Neural cell (in vitro differentiated cells): ENCODE measurements at regions not wholly inside any gene's neighbourhood (a gene's known extent, or its start where the extent isn't known, plus 50 kb on each side); places are given as distances from the start of the nearest gene placed in this dataset.
"Not testable (repeated sequence)": the region's sequence is repeated elsewhere in the genome, so short reads cannot be mapped to it uniquely, and the experiment has no call there.

Experiments used
- H2AFZ ChIP-seq: fragments of 200-600, 300-800 bp; sonication (generic), shearing (Covaris generic); 2 replicates; pipeline ENCODE4 v1.6.0; 2014; ENCODE audit warnings: low read depth, mild to moderate bottlenecking, antibody characterized with exemption, low read length, moderate library complexity
- H3F3A ChIP-seq: fragments of 200-600 bp; shearing (Covaris generic); 2 replicates; pipeline ENCODE4 v1.6.1; 2016; ENCODE audit warnings: mild to moderate bottlenecking, moderate library complexity, mixed read lengths, antibody characterized with exemption, low read length; ENCODE audit not compliant: insufficient read depth, poor library complexity, severe bottlenecking
- H3K27ac ChIP-seq: fragments of 200-600, 300-800 bp; sonication (generic), shearing (Covaris generic); 2 replicates; pipeline ENCODE4 v1.5.1; 2014; ENCODE audit warnings: mild to moderate bottlenecking, low read length, moderate library complexity
- H3K27me3 ChIP-seq: fragments of 300-800, 200-600 bp; sonication (generic), shearing (Covaris generic); 2 replicates; pipeline ENCODE4 v1.6.0; 2014; ENCODE audit warnings: mild to moderate bottlenecking, low read depth, low read length, moderate library complexity; ENCODE audit not compliant: insufficient read depth
- H3K36me3 ChIP-seq: fragments of 300-800, 200-600 bp; sonication (generic), shearing (Covaris generic); 2 replicates; pipeline ENCODE4 v1.5.1; 2014; ENCODE audit warnings: mild to moderate bottlenecking, antibody characterized with exemption, low read length, moderate library complexity; ENCODE audit not compliant: insufficient read depth
- H3K4me2 ChIP-seq: fragments of 300-800, 200-600 bp; sonication (generic), shearing (Covaris generic); 2 replicates; pipeline ENCODE4 v1.6.0; 2014; ENCODE audit warnings: mild to moderate bottlenecking, low read length
- H3K4me3 ChIP-seq: fragments of 300-800, 200-600 bp; sonication (generic), shearing (Covaris generic); 2 replicates; pipeline ENCODE4 v1.5.1; 2014; ENCODE audit warnings: mild to moderate bottlenecking, low read length, moderate library complexity
- H3K79me2 ChIP-seq: fragments of 200-600 bp; shearing (Covaris generic); replicated peaks from 2 replicates; pipeline ENCODE4 v1.6.0; 2014; ENCODE audit warnings: mild to moderate bottlenecking, low read length, moderate library complexity; ENCODE audit not compliant: insufficient read depth
- H3K9ac ChIP-seq: fragments of 300-800, 200-600 bp; sonication (generic), shearing (Covaris generic); 2 replicates; pipeline ENCODE4 v1.6.1; 2016; ENCODE audit warnings: mild to moderate bottlenecking, low read length, mixed read lengths
- H3K9me2 ChIP-seq: fragments of 200-600 bp; shearing (Covaris generic); 2 replicates; pipeline ENCODE4 v1.6.1; 2016; ENCODE audit warnings: mild to moderate bottlenecking, low read length, mixed read lengths; ENCODE audit not compliant: insufficient read depth
- H3K9me3 ChIP-seq: fragments of 200-600, 300-800 bp; sonication (generic), shearing (Covaris generic); 2 replicates; pipeline ENCODE4 v1.6.1; 2016; ENCODE audit warnings: mild to moderate bottlenecking, mixed run types, low read length, moderate library complexity, mixed read lengths
- H4K20me1 ChIP-seq: fragments of 200-600 bp; shearing (Covaris generic); 2 replicates; pipeline ENCODE4 v1.6.1; 2016; ENCODE audit warnings: mild to moderate bottlenecking, mixed run types; ENCODE audit not compliant: insufficient read depth
- CTCF ChIP-seq: fragments of 450-650 bp; IDR thresholded peaks from 2 replicates; pipeline ENCODE4 v1.5.1; 2014; ENCODE audit warnings: antibody characterized with exemption, mild to moderate bottlenecking, moderate library complexity; ENCODE audit not compliant: poor library complexity, severe bottlenecking
- EP300 ChIP-seq: fragments of 450-650 bp; conservative IDR thresholded peaks from 2 replicates; pipeline ENCODE4 v1.6.1; 2014; ENCODE audit warnings: antibody characterized with exemption, mild to moderate bottlenecking, moderate library complexity; ENCODE audit not compliant: poor library complexity, severe bottlenecking
- EZH2 ChIP-seq: fragments of 200-600, 300-800 bp; shearing (Covaris generic), sonication (generic); IDR thresholded peaks from 2 replicates; pipeline ENCODE4 v1.6.1; 2014; ENCODE audit warnings: antibody characterized with exemption, low read length, borderline replicate concordance, mild to moderate bottlenecking; ENCODE audit not compliant: insufficient read depth, poor library complexity, severe bottlenecking
- MXI1 ChIP-seq: fragments of 450-650 bp; conservative IDR thresholded peaks from 2 replicates; pipeline ENCODE4 v1.6.1; 2014; ENCODE audit warnings: antibody characterized with exemption, mild to moderate bottlenecking; ENCODE audit not compliant: poor library complexity, severe bottlenecking
- POLR2AphosphoS5 ChIP-seq: IDR thresholded peaks from 2 replicates; pipeline ENCODE4 v1.6.1; 2012
- RAD21 ChIP-seq: fragments of 450-650 bp; conservative IDR thresholded peaks from 2 replicates; pipeline ENCODE4 v1.6.1; 2014; ENCODE audit warnings: antibody characterized with exemption, mild to moderate bottlenecking, moderate library complexity
- SMC3 ChIP-seq: fragments of 450-650 bp; conservative IDR thresholded peaks from 2 replicates; pipeline ENCODE4 v1.6.1; 2014; ENCODE audit warnings: antibody characterized with exemption, mild to moderate bottlenecking, moderate library complexity; ENCODE audit not compliant: poor library complexity
- TAF1 ChIP-seq: IDR thresholded peaks from 2 replicates; pipeline ENCODE4 v1.6.1; 2012; ENCODE audit warnings: low read depth
- TF ChIP-seq, protein P1 (sequence below): IDR thresholded peaks from 2 replicates; pipeline ENCODE4 v1.6.1; 2012; ENCODE audit warnings: borderline replicate concordance

GRCh38 chr10:76618171-76618570 is 1019.4 kb downstream of the KCNMA1 start:
- no peaks in the 10 kb centered on the region for H3K36me3 ChIP-seq
- H3K27ac ChIP-seq = no peak overlapping the region
- no peak overlapping the region for H3K9ac ChIP-seq
- no peaks in the 10 kb centered on the region for H3K9me3 ChIP-seq
- H3K9me2 ChIP-seq = no peaks in the 10 kb centered on the region
- no peak overlapping the region for H2AFZ ChIP-seq
- H3K27me3 ChIP-seq = no peaks in the 10 kb centered on the region
- no peaks in the 10 kb centered on the region for H4K20me1 ChIP-seq
- no peaks in the 10 kb centered on the region for H3K79me2 ChIP-seq
- no peak overlapping the region for H3K4me2 ChIP-seq
- no peaks in the 10 kb centered on the region for H3F3A ChIP-seq
- H3K4me3 ChIP-seq = no peak overlapping the region
- TF ChIP-seq POLR2AphosphoS5 (no peak), EP300 (no peak), MXI1 (no peak), TAF1 (no peak), SMC3 (no peak), RAD21 (no peak)
- TF ChIP-seq, protein P1, sequence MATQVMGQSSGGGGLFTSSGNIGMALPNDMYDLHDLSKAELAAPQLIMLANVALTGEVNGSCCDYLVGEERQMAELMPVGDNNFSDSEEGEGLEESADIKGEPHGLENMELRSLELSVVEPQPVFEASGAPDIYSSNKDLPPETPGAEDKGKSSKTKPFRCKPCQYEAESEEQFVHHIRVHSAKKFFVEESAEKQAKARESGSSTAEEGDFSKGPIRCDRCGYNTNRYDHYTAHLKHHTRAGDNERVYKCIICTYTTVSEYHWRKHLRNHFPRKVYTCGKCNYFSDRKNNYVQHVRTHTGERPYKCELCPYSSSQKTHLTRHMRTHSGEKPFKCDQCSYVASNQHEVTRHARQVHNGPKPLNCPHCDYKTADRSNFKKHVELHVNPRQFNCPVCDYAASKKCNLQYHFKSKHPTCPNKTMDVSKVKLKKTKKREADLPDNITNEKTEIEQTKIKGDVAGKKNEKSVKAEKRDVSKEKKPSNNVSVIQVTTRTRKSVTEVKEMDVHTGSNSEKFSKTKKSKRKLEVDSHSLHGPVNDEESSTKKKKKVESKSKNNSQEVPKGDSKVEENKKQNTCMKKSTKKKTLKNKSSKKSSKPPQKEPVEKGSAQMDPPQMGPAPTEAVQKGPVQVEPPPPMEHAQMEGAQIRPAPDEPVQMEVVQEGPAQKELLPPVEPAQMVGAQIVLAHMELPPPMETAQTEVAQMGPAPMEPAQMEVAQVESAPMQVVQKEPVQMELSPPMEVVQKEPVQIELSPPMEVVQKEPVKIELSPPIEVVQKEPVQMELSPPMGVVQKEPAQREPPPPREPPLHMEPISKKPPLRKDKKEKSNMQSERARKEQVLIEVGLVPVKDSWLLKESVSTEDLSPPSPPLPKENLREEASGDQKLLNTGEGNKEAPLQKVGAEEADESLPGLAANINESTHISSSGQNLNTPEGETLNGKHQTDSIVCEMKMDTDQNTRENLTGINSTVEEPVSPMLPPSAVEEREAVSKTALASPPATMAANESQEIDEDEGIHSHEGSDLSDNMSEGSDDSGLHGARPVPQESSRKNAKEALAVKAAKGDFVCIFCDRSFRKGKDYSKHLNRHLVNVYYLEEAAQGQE = no peak

DNA sequence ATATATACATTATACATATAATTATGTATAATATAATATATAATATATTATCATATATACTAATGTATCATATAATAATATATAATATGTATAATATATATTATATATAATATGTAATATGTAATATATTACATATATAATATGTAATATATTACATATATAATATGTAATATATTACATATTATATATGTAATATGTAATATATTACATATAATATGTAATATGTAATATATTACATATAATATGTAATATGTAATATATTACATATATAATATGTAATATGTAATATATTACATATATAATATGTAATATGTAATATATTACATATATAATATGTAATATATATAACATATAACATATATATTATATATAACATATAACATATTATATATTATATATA is 1020.9 kb downstream of the KCNMA1 start:
- not testable (repeated sequence) for H3K27ac ChIP-seq, H3K9ac ChIP-seq, H2AFZ ChIP-seq, H3K36me3 ChIP-seq, H3K9me3 ChIP-seq, H3K4me3 ChIP-seq, H3F3A ChIP-seq, H3K9me2 ChIP-seq, H3K79me2 ChIP-seq, H3K27me3 ChIP-seq, H4K20me1 ChIP-seq, H3K4me2 ChIP-seq

- H3K4me3 ChIP-seq = no peak overlapping the region
- H3K27ac ChIP-seq = no peak overlapping the region
- no peak overlapping the region for H3K4me2 ChIP-seq
- H4K20me1 ChIP-seq = no peaks in the 10 kb centered on the region
- no peaks in the 10 kb centered on the region for H3K9me3 ChIP-seq
- no peaks in the 10 kb centered on the region for H3K9me2 ChIP-seq
- no peak overlapping the region for H2AFZ ChIP-seq
- no peak for TF ChIP-seq MXI1
- TF ChIP-seq, protein P1 = no peak
- TF ChIP-seq EP300 = no peak
- TF ChIP-seq SMC3 = no peak
- no peak for TF ChIP-seq CTCF
- no peak for TF ChIP-seq EZH2
- no peak for TF ChIP-seq POLR2AphosphoS5
- TF ChIP-seq RAD21 = no peak
- no peak for TF ChIP-seq TAF1
- no peaks in the 10 kb centered on the region for H3K36me3 ChIP-seq
- no peaks in the 10 kb centered on the region for H3K27me3 ChIP-seq
- H3K9ac ChIP-seq = no peak overlapping the region
- H3K79me2 ChIP-seq = no peaks in the 10 kb centered on the region
- H3F3A ChIP-seq = no peaks in the 10 kb centered on the region
Observed at GRCh38 chr10:76615049-76615448, 1022.6 kb downstream of the KCNMA1 start.
